Activated T-helper 1 cell treated with Interleukin-2 at 50 U/mL for 16 hours (primary cell): ENCODE measurements at regions not wholly inside any gene's neighbourhood (a gene's known extent, or its start where the extent isn't known, plus 50 kb on each side); places are given as distances from the start of the nearest gene placed in this dataset.

Source experiments
- DNase-seq: peaks from one replicate; pipeline ENCODE4 v3.0.0-alpha.2; 2020; ENCODE audit warnings: low read depth

DNA sequence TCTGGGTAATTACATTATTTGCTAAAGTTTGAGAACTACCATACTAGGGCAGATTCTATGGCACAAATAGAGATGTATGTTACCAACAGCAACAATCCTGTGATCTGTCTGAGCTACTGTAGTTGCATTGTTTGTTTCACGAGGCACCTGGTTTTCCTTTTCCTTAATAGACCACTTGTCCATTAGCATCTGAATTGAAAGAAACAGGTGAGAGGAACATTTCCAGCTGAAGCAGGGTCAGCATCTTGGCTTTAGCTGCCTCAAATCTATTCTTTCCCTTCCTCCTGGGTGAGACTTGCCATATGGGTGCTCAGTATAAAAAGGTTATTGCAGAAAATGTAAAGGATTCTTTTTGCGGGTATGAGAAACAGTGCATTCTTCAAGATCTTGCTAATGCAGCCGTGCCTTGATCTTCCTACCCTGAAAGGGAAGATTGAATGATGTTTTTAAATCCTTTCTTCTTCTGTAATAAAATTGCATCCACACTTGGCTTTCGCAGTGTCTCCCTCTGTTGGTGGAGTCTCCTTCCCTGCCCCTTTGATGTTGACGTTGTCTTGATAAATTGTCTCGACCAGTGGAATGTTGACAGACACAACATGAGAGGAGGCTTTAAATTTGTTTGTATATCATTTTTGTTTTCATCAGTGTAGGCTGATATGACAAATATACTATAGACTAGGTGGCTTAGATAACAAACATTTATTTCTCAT is 118.0 kb upstream of the BRINP1 start:
- DNase-seq: no peak

DNA sequence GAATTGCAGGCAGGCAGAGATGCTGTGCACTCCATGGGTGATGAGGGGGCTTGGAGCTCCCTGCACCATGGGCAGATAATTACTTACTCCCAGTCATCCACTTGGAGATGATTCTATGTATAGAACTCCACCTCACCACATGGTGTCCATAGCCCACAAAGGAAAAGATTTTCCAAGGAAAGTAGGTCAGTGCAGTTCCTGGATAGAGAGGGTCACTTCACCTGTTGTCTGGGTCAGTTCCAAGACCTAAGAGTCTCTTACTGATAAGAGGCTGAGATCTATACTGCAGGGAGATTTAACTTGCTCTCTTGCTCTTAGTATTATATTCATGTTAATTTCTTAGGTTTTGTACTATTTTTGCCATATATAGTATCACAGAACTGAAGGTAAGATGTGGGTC is 113.9 kb upstream of the BRINP1 start:
- DNase-seq: no peak

DNA sequence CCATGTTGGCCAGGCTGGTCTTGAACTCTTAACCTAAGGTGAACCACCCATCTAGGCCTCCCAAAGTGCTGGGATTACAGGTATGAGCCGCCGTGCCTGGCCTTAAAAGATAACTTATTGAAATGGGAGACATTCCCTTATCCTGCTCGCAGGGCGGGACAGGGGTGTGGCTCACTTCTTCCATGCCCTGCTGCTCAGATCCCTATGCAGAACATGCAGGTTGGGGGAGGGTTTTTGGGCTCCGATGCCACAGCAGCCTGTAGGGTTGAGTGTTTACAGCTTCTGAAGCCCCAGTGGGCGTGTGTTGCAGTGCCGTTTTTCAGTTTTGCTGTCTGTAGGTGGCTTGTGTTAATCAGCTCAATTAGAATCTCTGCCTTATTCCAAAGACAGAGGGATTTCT is 108.0 kb upstream of the BRINP1 start:
- no peak for DNase-seq

DNA sequence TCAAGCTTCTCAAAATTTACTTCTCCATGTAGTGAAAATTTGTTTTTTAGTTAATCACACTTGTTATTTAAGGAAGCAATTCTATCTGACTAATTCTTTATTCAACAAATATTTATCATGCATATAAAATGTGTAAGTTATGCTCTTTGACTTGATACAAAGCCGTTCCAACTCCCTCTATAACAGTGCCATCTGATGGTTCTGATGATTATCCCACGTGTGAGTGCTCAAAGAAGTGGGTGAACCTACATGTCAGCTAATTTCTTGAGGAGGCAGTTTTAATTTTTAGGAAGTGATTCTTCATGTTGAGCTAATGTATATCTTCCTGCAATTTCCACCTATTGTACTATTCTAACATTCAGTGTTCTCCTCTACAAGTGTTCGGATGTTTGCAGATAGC is 88.8 kb upstream of the BRINP1 start:
- DNase-seq: no peak

DNA sequence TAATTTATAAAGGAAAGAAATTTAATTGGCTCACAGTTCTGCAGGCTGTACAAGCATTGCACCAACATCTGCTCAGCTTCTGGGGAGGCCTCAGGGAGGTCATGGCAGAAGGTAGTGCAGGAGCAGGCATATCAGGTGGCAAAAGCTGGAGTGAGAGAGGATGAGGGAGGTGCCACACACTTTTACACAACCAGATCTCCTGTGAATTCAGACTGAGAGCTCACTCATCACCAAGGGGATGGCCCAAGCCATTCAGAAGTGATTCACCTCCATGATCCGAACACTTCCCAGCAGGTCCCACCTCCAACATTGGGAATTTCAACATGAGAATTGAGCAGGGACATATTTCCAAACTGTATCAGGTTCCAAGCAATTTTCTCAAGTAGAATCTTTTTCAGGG is 84.7 kb upstream of the BRINP1 start:
- DNase-seq: no peak

DNA sequence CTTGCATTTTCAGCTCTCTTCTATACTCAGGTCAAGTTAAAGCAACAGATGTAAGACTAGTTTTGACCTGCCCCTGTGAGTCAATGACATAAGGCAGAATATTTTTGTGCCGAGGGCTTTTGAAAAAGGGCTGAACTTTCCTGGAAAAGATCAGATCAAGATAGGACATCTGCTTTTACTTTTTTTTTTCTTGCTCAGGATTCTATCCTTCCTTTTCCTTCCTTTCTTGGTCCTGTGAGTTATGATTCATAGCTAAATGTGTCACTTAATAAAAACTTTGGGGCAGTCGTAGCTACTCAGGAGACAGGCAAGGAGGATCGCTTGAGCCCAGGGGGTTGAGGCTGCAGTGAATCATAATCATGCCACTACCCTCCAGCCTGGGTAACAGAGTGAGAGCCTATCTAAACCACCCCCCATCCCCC is 84.3 kb upstream of the BRINP1 start:
- DNase-seq: no peak

DNA sequence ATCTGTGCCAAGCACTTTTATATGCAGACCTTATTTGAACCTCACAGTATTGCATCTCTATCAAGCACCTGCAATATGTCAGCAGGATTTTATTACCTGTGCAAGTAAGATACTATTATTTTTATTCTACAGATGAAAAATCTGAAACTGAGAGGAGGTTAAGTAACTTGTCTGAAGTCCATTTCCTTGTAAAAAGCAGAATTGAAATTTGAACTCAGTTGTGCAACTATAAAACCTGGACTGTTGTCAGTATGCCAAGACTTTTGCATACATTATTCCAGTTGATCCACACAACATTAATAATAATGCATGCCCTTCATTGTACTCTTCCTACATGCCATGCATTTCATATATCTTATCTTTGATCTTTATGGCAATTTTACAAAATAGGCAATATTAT is 82.2 kb upstream of the BRINP1 start:
- no peak for DNase-seq

DNA sequence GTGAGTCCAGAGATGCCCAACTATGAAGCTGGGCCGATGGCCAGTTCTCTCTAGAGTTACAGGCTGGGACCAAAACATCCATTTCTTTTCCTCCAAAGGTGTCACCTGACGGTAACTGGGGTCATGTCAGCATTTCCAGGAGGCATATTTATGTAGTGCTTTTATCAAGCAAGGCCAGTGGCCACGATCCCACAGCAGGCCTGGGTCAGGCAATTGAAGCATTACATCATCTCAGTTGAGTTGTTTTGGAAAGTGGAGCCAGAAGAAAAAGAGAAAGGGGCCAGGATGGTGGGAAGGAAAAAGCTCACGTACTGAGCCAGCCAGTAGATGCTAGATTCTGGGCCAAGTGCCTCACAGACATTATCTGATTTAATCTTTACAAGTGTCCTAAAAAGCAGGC is 73.9 kb upstream of the BRINP1 start:
- DNase-seq: no peak

DNA sequence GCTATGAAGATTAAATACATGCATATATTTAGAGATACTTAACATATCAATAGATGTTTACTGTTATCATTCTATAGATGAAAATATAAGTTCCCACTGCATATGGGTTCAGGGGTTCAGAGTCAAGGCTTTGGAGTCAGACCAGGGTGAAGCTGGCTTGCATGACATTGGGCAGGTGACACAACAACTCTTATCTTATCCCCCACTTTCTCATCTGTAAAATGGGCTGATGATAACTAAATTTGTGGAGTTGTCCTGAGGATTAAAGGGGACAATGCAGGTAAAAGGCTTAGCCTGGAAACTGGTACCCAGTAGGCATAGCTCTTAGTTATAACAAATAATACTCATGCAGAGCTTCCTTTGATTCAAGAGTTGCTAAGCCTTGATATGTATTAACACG is 72.6 kb upstream of the BRINP1 start:
- no peak for DNase-seq

DNA sequence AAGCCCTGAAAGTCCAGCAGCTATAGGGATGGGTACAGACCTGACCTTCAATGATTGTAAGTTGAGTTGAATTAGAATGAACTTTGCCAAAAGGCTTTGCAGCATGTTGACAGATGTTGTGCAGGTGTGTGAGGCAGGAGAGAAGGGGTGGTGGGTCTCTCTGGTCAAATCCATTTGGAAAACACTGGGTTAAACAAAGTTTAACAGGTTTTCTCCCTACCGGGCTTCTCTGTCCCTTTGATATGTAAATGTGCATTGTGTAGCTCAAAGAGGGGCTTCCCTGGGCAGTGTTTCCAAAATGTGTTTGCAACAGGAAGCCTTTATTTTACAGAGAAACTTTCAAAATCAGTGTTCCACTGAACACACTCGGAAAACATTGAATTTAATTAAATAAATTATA is 72.1 kb upstream of the BRINP1 start:
- no peak for DNase-seq

DNA sequence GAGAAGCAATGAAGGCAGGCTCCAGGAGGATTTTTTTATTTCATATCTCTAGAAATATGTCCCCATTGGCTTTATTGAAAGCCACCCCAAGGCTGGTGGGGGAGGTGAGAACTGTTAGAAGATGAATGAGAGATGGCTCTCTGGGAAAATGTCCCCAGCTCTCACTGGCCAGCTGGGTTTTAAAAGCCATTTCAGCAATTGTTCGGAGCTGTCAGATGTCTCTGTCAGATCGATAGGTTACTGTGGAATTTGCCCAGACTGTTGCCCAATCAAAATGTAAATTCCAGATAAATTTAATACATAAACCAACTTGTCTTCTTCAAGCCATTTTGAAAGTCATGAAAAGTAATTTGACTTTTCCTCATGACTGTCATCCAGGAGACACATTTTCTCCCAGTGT is 67.0 kb upstream of the BRINP1 start:
- DNase-seq: no peak

DNA sequence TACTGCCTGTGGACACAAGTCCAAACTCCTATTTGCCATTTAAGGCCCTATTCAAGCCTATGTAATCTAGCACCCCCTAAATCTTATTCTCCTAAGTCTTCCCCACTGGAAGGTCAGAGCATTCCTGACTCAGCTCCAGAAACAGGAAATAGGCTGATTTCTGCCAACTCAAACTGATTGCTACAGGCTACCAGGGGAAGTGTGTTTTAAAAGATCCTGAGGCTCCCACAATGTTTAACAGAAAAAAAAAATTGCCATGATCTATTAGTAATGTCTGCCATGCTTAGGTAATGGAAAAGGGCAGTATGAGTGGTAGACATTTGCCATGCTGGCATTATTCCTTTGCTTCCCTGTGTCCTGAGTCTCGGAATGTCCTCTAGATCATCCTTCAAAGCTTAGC is 65.8 kb upstream of the BRINP1 start:
- no peak for DNase-seq

DNA sequence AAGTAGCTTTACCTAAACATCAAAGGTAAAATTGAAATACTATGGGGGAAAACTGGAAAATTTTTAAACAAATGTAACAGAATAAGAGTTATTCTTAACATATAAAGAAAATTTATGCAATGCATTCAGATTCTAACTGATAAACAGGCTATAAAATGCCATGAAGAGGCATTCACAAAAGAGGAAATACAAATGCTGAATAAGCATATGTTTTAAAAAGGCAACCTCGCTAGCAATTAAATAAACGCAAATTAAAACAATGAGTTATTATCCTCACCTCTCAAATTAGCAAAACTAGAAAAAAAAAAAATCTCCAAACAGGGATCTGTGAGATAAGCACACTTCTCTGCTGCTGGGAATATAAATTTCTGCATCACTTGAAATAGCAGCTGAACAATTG is 63.2 kb upstream of the BRINP1 start:
- no peak for DNase-seq

DNA sequence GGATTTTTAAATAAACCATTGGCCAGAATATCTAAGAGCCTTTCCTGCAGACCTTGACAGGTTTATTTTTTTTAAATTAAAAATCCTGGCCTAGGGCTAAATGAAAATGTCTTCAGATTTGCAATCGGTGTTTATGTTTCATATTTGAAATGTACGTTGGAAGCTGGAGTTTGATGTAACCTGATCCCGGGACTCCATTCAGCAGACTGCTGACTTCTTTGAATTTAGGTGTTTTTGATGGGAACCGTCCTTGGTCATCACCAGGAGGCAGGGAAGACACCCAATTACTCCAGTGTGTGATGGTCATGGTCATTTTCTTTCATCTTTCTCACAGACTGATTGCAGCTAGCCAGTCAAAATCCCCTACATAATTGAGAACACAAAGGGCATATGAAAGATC is 60.1 kb upstream of the BRINP1 start:
- no peak for DNase-seq

DNA sequence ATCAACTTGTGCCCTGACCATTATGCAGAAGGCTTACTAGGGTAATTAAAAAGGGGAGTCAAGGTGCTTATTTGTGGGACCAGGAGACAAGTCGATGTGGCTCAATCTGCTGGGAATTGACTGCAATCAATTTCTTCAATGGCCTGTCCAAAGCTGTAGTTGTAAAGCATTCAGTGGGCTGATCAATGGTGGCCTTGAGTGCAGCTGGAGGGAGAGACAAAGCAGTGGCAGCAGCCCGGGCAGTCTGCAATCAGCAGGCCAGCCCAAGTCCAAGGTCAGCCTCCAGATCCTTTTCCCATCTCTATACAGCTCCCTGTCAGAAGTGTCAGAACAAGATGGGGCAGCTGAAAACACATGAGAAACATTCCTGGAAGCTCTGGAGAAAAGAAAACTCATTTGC is 51.0 kb upstream of the BRINP1 start:
- no peak for DNase-seq
